ENCODE measurements at regions not wholly inside any gene's neighbourhood (a gene's known extent, or its start where the extent isn't known, plus 50 kb on each side); places are given as distances from the start of the nearest gene placed in this dataset.
A peak's percentile ranks its signal among the peaks of the same experiment; 100 is the strongest.

DNA sequence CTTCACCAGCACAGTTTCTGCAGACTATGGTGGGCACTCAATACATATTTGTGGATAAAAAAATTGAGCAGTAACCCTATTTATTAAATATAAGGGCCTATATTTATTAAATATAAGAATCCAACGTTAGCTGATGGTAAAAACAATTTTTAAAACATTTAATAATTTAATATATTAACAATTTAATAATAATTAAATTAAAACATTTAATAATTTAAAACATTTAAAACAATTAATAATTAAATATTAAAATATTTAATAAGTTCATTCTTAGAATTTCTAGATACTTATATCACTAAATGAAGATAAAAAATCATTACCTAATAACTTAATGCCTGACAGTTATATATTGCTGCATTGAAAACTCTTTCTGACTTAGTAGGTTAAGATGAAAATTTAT is 880.2 kb upstream of the EPHA6 start:
- no peaks in the 10 kb centered on the region for H3K9me3 ChIP-seq (replicated peaks in 1 of 2; ENCODE audit: control insufficient read depth in 2 of 2, insufficient read depth in 1 of 2, low read depth in 1 of 2, low read length in 2 of 2)
- H3K27me3 ChIP-seq (ENCODE audit: control insufficient read depth in 3 of 3, insufficient read depth in 3 of 3, low read depth in 1 of 3, low read length in 3 of 3), result no peaks in the 10 kb centered on the region
- H3K23ac ChIP-seq (ENCODE audit: low read depth, low read length, poor library complexity), result no peak overlapping the region
- no peaks in the 10 kb centered on the region for H3K4me1 ChIP-seq (ENCODE audit: control insufficient read depth in 2 of 2, insufficient read depth in 1 of 2, low read depth in 1 of 2, low read length in 2 of 2)
- no peak overlapping the region for H2BK12ac ChIP-seq (ENCODE audit: low read length)
- H2AFZ ChIP-seq (ENCODE audit: low read length), result no peak overlapping the region
- WGBS, 2 donors (ENCODE audit: extremely low coverage in 2 of 2, insufficient read length in 2 of 2, insufficient replicate concordance in 1 of 2), result no CpG with 5 or more reads among the region's 1 CpG
- H3K4me2 ChIP-seq (ENCODE audit: insufficient read depth, low read length, poor library complexity, severe bottlenecking), result no peak overlapping the region
- H3K27ac ChIP-seq (replicated peaks; ENCODE audit: low read length), result no peak overlapping the region
- no peak overlapping the region for H4K91ac ChIP-seq (ENCODE audit: low read depth, low read length, poor library complexity)
- no peak overlapping the region for H3K9ac ChIP-seq (ENCODE audit: low read depth, low read length, poor library complexity)
- H2AK5ac ChIP-seq (ENCODE audit: low read depth, low read length), result no peak overlapping the region
- no peak for DNase-seq (ENCODE audit: low spot score)
- H4K8ac ChIP-seq (ENCODE audit: low read depth, low read length), result no peak overlapping the region
- no peaks in the 10 kb centered on the region for H3K79me1 ChIP-seq (ENCODE audit: low read depth, low read length)
- H3K4me3 ChIP-seq (ENCODE audit: low read length in 2 of 2), result no peak overlapping the region
- no peak overlapping the region for H3K4ac ChIP-seq (ENCODE audit: low read length)
- H2BK120ac ChIP-seq (ENCODE audit: low read depth, low read length), result no peak overlapping the region
- no peak overlapping the region for H2BK5ac ChIP-seq (ENCODE audit: low read length)
- H3K18ac ChIP-seq (ENCODE audit: low read length), result no peak overlapping the region
- no peak overlapping the region for H3K14ac ChIP-seq (ENCODE audit: low read length)
- no peaks in the 10 kb centered on the region for H3K36me3 ChIP-seq (replicated peaks in 1 of 2; ENCODE audit: control insufficient read depth in 2 of 2, insufficient read depth in 2 of 2, low read length in 2 of 2)
- H2BK15ac ChIP-seq (ENCODE audit: low read length), result no peak overlapping the region

DNA sequence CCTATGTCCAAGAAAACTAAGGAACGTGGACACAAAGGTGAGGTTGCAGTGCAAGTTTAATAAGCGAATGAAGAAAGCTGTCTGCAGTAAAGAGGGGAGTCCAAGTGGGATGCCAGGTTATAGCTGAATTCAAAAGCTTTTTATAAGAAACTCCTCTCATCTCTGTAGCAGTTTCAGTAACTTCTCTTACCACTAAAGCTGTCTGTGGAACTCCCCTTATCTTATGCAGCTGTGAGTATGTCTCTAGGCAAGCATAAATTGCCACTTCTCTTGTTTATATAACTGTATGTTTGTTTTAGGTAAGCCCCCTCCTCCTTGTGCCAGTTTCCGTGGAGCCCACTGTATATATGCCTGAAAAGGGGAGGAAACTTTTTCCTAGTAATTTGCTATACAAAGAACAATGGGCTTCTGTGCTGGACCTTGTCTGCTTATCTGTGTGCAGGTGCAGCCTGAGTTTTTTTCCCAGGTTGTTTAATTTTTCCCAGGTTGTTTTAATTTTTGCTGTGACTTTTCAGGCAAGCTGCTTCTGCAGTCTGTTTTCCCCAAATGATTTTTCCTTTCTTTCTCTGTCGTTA is 875.1 kb upstream of the EPHA6 start:
- Histone ChIP-seq H2BK5ac (ENCODE audit: low read length) (no peak overlapping the region), H3K23ac (ENCODE audit: low read depth, low read length, poor library complexity) (no peak overlapping the region), H4K8ac (ENCODE audit: low read depth, low read length) (no peak overlapping the region), H3K14ac (ENCODE audit: low read length) (no peak overlapping the region), H3K9ac (ENCODE audit: low read depth, low read length, poor library complexity) (no peak overlapping the region), H3K79me1 (ENCODE audit: low read depth, low read length) (no peaks in the 10 kb centered on the region), H2AFZ (ENCODE audit: low read length) (peak overlapping the region; percentile 29), H3K27ac (replicated peaks; ENCODE audit: low read length) (no peak overlapping the region), H3K36me3 (replicated peaks in 1 of 2; ENCODE audit: control insufficient read depth in 2 of 2, insufficient read depth in 2 of 2, low read length in 2 of 2) (no peaks in the 10 kb centered on the region), H2BK120ac (ENCODE audit: low read depth, low read length) (no peak overlapping the region), H3K18ac (ENCODE audit: low read length) (no peak overlapping the region), H2AK5ac (ENCODE audit: low read depth, low read length) (no peak overlapping the region), H3K4ac (ENCODE audit: low read length) (no peak overlapping the region), H2BK12ac (ENCODE audit: low read length) (no peak overlapping the region), H2BK15ac (ENCODE audit: low read length) (no peak overlapping the region), H3K4me1 (ENCODE audit: control insufficient read depth in 2 of 2, insufficient read depth in 1 of 2, low read depth in 1 of 2, low read length in 2 of 2) (no peaks in the 10 kb centered on the region), H4K91ac (ENCODE audit: low read depth, low read length, poor library complexity) (no peak overlapping the region), H3K4me2 (ENCODE audit: insufficient read depth, low read length, poor library complexity, severe bottlenecking) (no peak overlapping the region), H3K27me3 (ENCODE audit: control insufficient read depth in 3 of 3, insufficient read depth in 3 of 3, low read depth in 1 of 3, low read length in 3 of 3) (no peaks in the 10 kb centered on the region), H3K9me3 (replicated peaks in 1 of 2; ENCODE audit: control insufficient read depth in 2 of 2, insufficient read depth in 1 of 2, low read depth in 1 of 2, low read length in 2 of 2) (no peaks in the 10 kb centered on the region), H3K4me3 (ENCODE audit: low read length in 2 of 2) (no peak overlapping the region)
- DNase-seq (ENCODE audit: low spot score), result no peak
- whole genome bisulfite sequencing, 2 donors (ENCODE audit: extremely low coverage in 2 of 2, insufficient read length in 2 of 2, insufficient replicate concordance in 1 of 2), result no CpG with 5 or more reads among the region's 4 CpGs

DNA sequence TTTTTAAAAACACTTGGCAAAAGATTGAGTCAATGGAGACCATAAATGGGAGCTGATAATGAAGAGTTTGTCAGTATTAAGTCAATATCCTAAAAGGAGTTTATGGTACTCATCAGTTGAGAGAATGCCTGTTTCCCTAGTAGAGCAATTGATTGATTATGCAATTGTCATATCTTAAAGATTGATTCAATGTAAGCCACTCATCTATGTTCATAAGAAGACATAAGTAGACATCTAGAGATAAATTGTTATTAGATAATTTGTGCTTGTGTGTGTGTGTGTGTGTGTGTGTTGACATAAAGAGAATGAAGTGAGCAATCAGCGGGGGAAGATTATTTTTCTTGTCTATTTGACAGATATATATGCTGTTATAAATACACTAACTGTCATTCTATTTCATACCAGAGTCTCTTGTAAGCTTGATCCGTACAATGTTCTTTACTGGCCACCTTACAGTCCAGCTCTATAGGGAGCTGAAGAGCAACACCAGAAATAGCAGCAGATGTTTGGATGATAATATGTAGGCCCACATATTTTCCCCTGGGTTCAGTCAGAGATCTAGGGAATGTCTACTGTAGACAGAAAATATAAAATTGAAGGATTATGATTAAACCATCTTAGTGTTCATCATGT is 848.6 kb upstream of the EPHA6 start:
- no peaks in the 10 kb centered on the region for H3K9me3 ChIP-seq (replicated peaks in 1 of 2; ENCODE audit: control insufficient read depth in 2 of 2, insufficient read depth in 1 of 2, low read depth in 1 of 2, low read length in 2 of 2)
- no peak overlapping the region for H4K91ac ChIP-seq (ENCODE audit: low read depth, low read length, poor library complexity)
- no peaks in the 10 kb centered on the region for H3K79me1 ChIP-seq (ENCODE audit: low read depth, low read length)
- H3K36me3 ChIP-seq (replicated peaks in 1 of 2; ENCODE audit: control insufficient read depth in 2 of 2, insufficient read depth in 2 of 2, low read length in 2 of 2), result no peaks in the 10 kb centered on the region
- H3K14ac ChIP-seq (ENCODE audit: low read length), result no peak overlapping the region
- no peak overlapping the region for H3K27ac ChIP-seq (replicated peaks; ENCODE audit: low read length)
- H3K23ac ChIP-seq (ENCODE audit: low read depth, low read length, poor library complexity), result no peak overlapping the region
- H2AK5ac ChIP-seq (ENCODE audit: low read depth, low read length), result no peak overlapping the region
- WGBS, 2 donors (ENCODE audit: extremely low coverage in 2 of 2, insufficient read length in 2 of 2, insufficient replicate concordance in 1 of 2), result no CpG with 5 or more reads among the region's 2 CpGs
- H3K18ac ChIP-seq (ENCODE audit: low read length), result no peak overlapping the region
- H3K9ac ChIP-seq (ENCODE audit: low read depth, low read length, poor library complexity), result no peak overlapping the region
- H3K4me3 ChIP-seq (ENCODE audit: low read length in 2 of 2), result no peak overlapping the region
- H2BK15ac ChIP-seq (ENCODE audit: low read length), result no peak overlapping the region
- H3K27me3 ChIP-seq (ENCODE audit: control insufficient read depth in 3 of 3, insufficient read depth in 3 of 3, low read depth in 1 of 3, low read length in 3 of 3), result no peaks in the 10 kb centered on the region
- no peak overlapping the region for H3K4me2 ChIP-seq (ENCODE audit: insufficient read depth, low read length, poor library complexity, severe bottlenecking)
- H4K8ac ChIP-seq (ENCODE audit: low read depth, low read length), result no peak overlapping the region
- H3K4ac ChIP-seq (ENCODE audit: low read length), result no peak overlapping the region
- no peak overlapping the region for H2BK5ac ChIP-seq (ENCODE audit: low read length)
- DNase-seq (ENCODE audit: low spot score), result no peak
- no peak overlapping the region for H2BK12ac ChIP-seq (ENCODE audit: low read length)
- no peaks in the 10 kb centered on the region for H3K4me1 ChIP-seq (ENCODE audit: control insufficient read depth in 2 of 2, insufficient read depth in 1 of 2, low read depth in 1 of 2, low read length in 2 of 2)
- H2AFZ ChIP-seq (ENCODE audit: low read length), result no peak overlapping the region
- no peak overlapping the region for H2BK120ac ChIP-seq (ENCODE audit: low read depth, low read length)

DNA sequence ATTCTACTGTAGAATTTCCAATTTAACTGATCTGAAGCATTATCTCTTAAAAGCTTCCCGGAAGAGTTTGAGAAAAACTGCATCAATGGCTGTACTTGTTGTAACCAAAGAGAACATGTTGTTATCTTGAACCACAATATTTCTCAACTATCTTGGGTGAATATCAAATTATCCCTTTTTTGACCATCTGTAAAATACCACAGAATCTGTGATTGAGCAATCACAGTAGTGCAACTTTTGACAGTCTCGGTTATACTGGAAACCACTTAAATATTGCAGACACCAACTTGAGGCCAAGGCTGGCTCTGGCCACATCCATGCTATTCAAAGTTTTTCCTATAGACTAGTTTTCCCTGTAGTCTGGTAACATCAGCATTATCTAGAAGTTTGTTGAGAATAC is 842.8 kb upstream of the EPHA6 start:
- Histone ChIP-seq H3K23ac (ENCODE audit: low read depth, low read length, poor library complexity) (no peak overlapping the region), H3K36me3 (replicated peaks in 1 of 2; ENCODE audit: control insufficient read depth in 2 of 2, insufficient read depth in 2 of 2, low read length in 2 of 2) (no peaks in the 10 kb centered on the region), H2BK12ac (ENCODE audit: low read length) (no peak overlapping the region), H2BK15ac (ENCODE audit: low read length) (no peak overlapping the region), H4K8ac (ENCODE audit: low read depth, low read length) (no peak overlapping the region), H3K18ac (ENCODE audit: low read length) (no peak overlapping the region), H2BK5ac (ENCODE audit: low read length) (no peak overlapping the region), H2AK5ac (ENCODE audit: low read depth, low read length) (no peak overlapping the region), H3K79me1 (ENCODE audit: low read depth, low read length) (no peaks in the 10 kb centered on the region), H4K91ac (ENCODE audit: low read depth, low read length, poor library complexity) (no peak overlapping the region), H3K27me3 (ENCODE audit: control insufficient read depth in 3 of 3, insufficient read depth in 3 of 3, low read depth in 1 of 3, low read length in 3 of 3) (no peaks in the 10 kb centered on the region), H2BK120ac (ENCODE audit: low read depth, low read length) (no peak overlapping the region), H3K4ac (ENCODE audit: low read length) (no peak overlapping the region), H3K9ac (ENCODE audit: low read depth, low read length, poor library complexity) (no peak overlapping the region), H3K14ac (ENCODE audit: low read length) (no peak overlapping the region), H3K27ac (replicated peaks; ENCODE audit: low read length) (no peak overlapping the region), H3K4me2 (ENCODE audit: insufficient read depth, low read length, poor library complexity, severe bottlenecking) (no peak overlapping the region), H3K4me1 (ENCODE audit: control insufficient read depth in 2 of 2, insufficient read depth in 1 of 2, low read depth in 1 of 2, low read length in 2 of 2) (no peaks in the 10 kb centered on the region), H3K4me3 (ENCODE audit: low read length in 2 of 2) (no peak overlapping the region), H3K9me3 (replicated peaks in 1 of 2; ENCODE audit: control insufficient read depth in 2 of 2, insufficient read depth in 1 of 2, low read depth in 1 of 2, low read length in 2 of 2) (no peaks in the 10 kb centered on the region), H2AFZ (ENCODE audit: low read length) (no peak overlapping the region)
- WGBS, 2 donors (ENCODE audit: extremely low coverage in 2 of 2, insufficient read length in 2 of 2, insufficient replicate concordance in 1 of 2), result no CpG with 5 or more reads among the region's 2 CpGs
- DNase-seq (ENCODE audit: low spot score), result no peak

Measured in neuronal stem cell (in vitro differentiated cells).